Mammary epithelial cell (primary cell): ENCODE measurements at regions not wholly inside any gene's neighbourhood (a gene's known extent, or its start where the extent isn't known, plus 50 kb on each side); places are given as distances from the start of the nearest gene placed in this dataset.
"Not testable (repeated sequence)": the region's sequence is repeated elsewhere in the genome, so short reads cannot be mapped to it uniquely, and the experiment has no call there.

Experiments used
- CTCF ChIP-seq, 2 donors: IDR thresholded peaks in 1 of 2; conservative IDR thresholded peaks in 1 of 2; 2 replicates each; pipeline ENCODE4 v1.5.1; 2011 to 2012; ENCODE audit warnings: inconsistent platforms in 2 of 2, low read length in 2 of 2, mild to moderate bottlenecking in 2 of 2, control low read depth in 1 of 2, low read depth in 1 of 2; ENCODE audit not compliant: insufficient read depth in 1 of 2; ENCODE audit errors: extremely low read depth in 1 of 2
- EZH2 ChIP-seq: IDR thresholded peaks from 2 replicates; pipeline ENCODE4 v1.6.1; 2012; ENCODE audit warnings: low read length, inconsistent platforms, borderline replicate concordance

DNA sequence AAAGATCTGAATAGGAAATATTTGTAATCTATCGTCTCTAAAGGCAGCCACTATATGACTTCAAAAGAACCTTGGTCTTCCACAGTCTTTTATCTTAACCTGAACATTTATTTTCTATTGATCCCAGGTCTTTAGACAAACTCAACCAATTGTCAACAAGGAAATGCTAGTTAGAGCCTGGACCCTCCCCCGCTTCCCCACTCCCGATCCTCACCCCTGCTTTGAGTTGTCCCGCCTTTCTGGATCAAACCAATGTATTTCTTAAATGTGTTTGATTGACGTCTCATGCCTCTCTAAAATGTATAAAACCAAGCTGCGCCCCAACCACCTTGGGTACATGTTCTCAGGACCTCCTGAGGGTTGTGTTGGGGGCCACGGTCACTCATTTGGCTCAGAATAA lies 506.6 kb downstream of the RPIA start:
- not testable (repeated sequence) for TF ChIP-seq EZH2; CTCF (conservative IDR thresholded peaks at IDR 0.05 in 1 of 2, IDR thresholded peaks at IDR 0.05 in 1 of 2; ENCODE audit: extremely low read depth in 1 of 2, insufficient read depth in 1 of 2, low read depth in 1 of 2, low read length in 2 of 2)
